NAMALWA (cell line): ENCODE measurements at regions not wholly inside any gene's neighbourhood (a gene's known extent, or its start where the extent isn't known, plus 50 kb on each side); places are given as distances from the start of the nearest gene placed in this dataset.
A peak's percentile ranks its signal among the peaks of the same experiment; 100 is the strongest.
"Not testable (repeated sequence)": the region's sequence is repeated elsewhere in the genome, so short reads cannot be mapped to it uniquely, and the experiment has no call there.

ENCODE experiments used
- DNase-seq: peaks from one replicate; pipeline ENCODE4 v3.0.0-alpha.2; 2015; ENCODE audit warnings: low spot score

GRCh38 chr14:81955123-81955522 lies 421.5 kb upstream of the SEL1L start:
- DNase-seq = no peak

GRCh38 chr14:81960781-81961180 lies 427.1 kb upstream of the SEL1L start:
- DNase-seq = no peak

- no peak for DNase-seq
These were observed 430.2 kb upstream of the SEL1L start for GRCh38 chr14:81963846-81964245.

- DNase-seq = no peak
These were observed 436.7 kb upstream of the SEL1L start for GRCh38 chr14:81970307-81970706.

GRCh38 chr14:81971911-81972310 lies 438.3 kb upstream of the SEL1L start:
- DNase-seq = no peak

- DNase-seq = no peak
These were observed 438.9 kb upstream of the SEL1L start for GRCh38 chr14:81972601-81973000.

GRCh38 chr14:81974543-81974942 lies 440.9 kb upstream of the SEL1L start:
- no peak for DNase-seq

- DNase-seq = no peak
These were observed 447.1 kb upstream of the SEL1L start for GRCh38 chr14:81980601-81981306.

- no peak for DNase-seq
These were observed 447.6 kb upstream of the SEL1L start for GRCh38 chr14:81981307-81981675.

- DNase-seq = no peak
These were observed 448.4 kb upstream of the SEL1L start for GRCh38 chr14:81982046-81982445.

- DNase-seq = no peak
These were observed 452.4 kb upstream of the SEL1L start for GRCh38 chr14:81986005-81986404.

- DNase-seq = no peak
These were observed 455.6 kb upstream of the SEL1L start for GRCh38 chr14:81989211-81989610.

GRCh38 chr14:81990312-81990761 lies 456.7 kb upstream of the SEL1L start:
- DNase-seq = peak; percentile 66

- DNase-seq = peak; percentile 30
These were observed 458.3 kb upstream of the SEL1L start for GRCh38 chr14:81991998-81992397.

GRCh38 chr14:81993432-81993831 lies 459.8 kb upstream of the SEL1L start:
- no peak for DNase-seq

GRCh38 chr14:82003426-82003825 lies 469.8 kb upstream of the SEL1L start:
- DNase-seq = no peak

- DNase-seq = peak; percentile 65
These were observed 475.4 kb upstream of the SEL1L start for GRCh38 chr14:82009076-82009475.

GRCh38 chr14:82009993-82010392 lies 476.3 kb upstream of the SEL1L start:
- no peak for DNase-seq

GRCh38 chr14:82011460-82011859 lies 477.8 kb upstream of the SEL1L start:
- DNase-seq = no peak

- no peak for DNase-seq
These were observed 495.4 kb upstream of the SEL1L start for GRCh38 chr14:82029038-82029437.

GRCh38 chr14:82035397-82035796 lies 501.7 kb upstream of the SEL1L start:
- DNase-seq = no peak

- DNase-seq = not testable (repeated sequence)
These were observed 504.4 kb upstream of the SEL1L start for GRCh38 chr14:82038066-82038465.

- DNase-seq = no peak
These were observed 511.7 kb upstream of the SEL1L start for GRCh38 chr14:82045339-82045738.

GRCh38 chr14:82046512-82047226 lies 513.0 kb upstream of the SEL1L start:
- no peak for DNase-seq
